OCI-LY7 (cell line): ENCODE measurements at regions not wholly inside any gene's neighbourhood (a gene's known extent, or its start where the extent isn't known, plus 50 kb on each side); places are given as distances from the start of the nearest gene placed in this dataset.

Source experiments
- CTCF ChIP-seq: fragments of 200-600 bp; sonication (generic); conservative IDR thresholded peaks from 2 replicates; pipeline ENCODE4 v1.5.1; 2014; ENCODE audit warnings: mild to moderate bottlenecking, antibody characterized with exemption, low read length, moderate library complexity, mixed read lengths
- EZH2phosphoT487 ChIP-seq: fragments of 200-600 bp; sonication (generic); IDR thresholded peaks from 2 replicates; pipeline ENCODE4 v1.6.1; 2018; ENCODE audit warnings: low read depth, borderline replicate concordance, mild to moderate bottlenecking, mixed run types, antibody characterized with exemption, low read length, moderate library complexity, mixed read lengths

- peak; percentile 61 for TF ChIP-seq CTCF
- TF ChIP-seq EZH2phosphoT487, result no peak
These were observed 67.8 kb upstream of the ANKEF1 start for GRCh38 chr20:9966966-9967365.
